Activated CD8-positive, alpha-beta T cell treated with anti-CD3 and anti-CD28 coated beads for 36 hours (primary cell): ENCODE measurements at regions not wholly inside any gene's neighbourhood (a gene's known extent, or its start where the extent isn't known, plus 50 kb on each side); places are given as distances from the start of the nearest gene placed in this dataset.
A peak's percentile ranks its signal among the peaks of the same experiment; 100 is the strongest.
"Not testable (repeated sequence)": the region's sequence is repeated elsewhere in the genome, so short reads cannot be mapped to it uniquely, and the experiment has no call there.

Experiments
- ATAC-seq: fragments of 200-7000 bp; cut with Tn5 transposase; one replicate; pipeline ENCODE4 v1.10.0; 2021; ENCODE audit warnings: mild to moderate bottlenecking, moderate library complexity
- CTCF ChIA-PET: fragments of 350-600 bp; sonication (Branson Sonifier 250); formaldehyde crosslinking; loops from one replicate; lab custom pipeline; 2021; ENCODE audit warnings: antibody characterized with exemption; lab: Charles Lee
- POLR2A ChIA-PET: fragments of 350-600 bp; sonication (Branson Sonifier 250); formaldehyde crosslinking; loops from one replicate; lab custom pipeline; 2021; ENCODE audit warnings: antibody characterized with exemption; lab: Charles Lee
- DNase-seq: peaks from one replicate; pipeline ENCODE4 v3.0.0-alpha.2; 2020
- H3K27ac Mint-ChIP-seq: one replicate; pipeline ENCODE4 v1.8.0; 2021; ENCODE audit warnings: mild to moderate bottlenecking, mixed read lengths
- H3K27me3 Mint-ChIP-seq: one replicate; pipeline ENCODE4 v1.8.0; 2021; ENCODE audit warnings: mixed read lengths
- H3K36me3 Mint-ChIP-seq: one replicate; pipeline ENCODE4 v1.8.0; 2021; ENCODE audit warnings: low read depth, mixed read lengths
- H3K4me1 Mint-ChIP-seq: one replicate; pipeline ENCODE4 v1.8.0; 2021; ENCODE audit warnings: low read depth, mixed read lengths
- H3K4me3 Mint-ChIP-seq: one replicate; pipeline ENCODE4 v1.8.0; 2021; ENCODE audit warnings: mild to moderate bottlenecking, moderate library complexity, mixed read lengths
- H3K9me3 Mint-ChIP-seq: one replicate; pipeline ENCODE4 v1.8.0; 2021; ENCODE audit warnings: mixed read lengths
- CTCF ChIP-seq: fragments of 200-600 bp; IDR thresholded peaks from one replicate; pipeline ENCODE4 v1.8.0; 2022; ENCODE audit warnings: antibody characterized with exemption, mild to moderate bottlenecking
- intact Hi-C: fragments of 100-400 bp; cut with micrococcal nuclease; formaldehyde crosslinking; loops from one replicate; pipeline ENCODE4 v1.10.0; 2022

- POLR2A ChIA-PET, CTCF ChIA-PET, H3K27me3 Mint-ChIP-seq, H3K36me3 Mint-ChIP-seq, ATAC-seq, H3K9me3 Mint-ChIP-seq, intact Hi-C loops, H3K27ac Mint-ChIP-seq, H3K4me1 Mint-ChIP-seq, DNase-seq, H3K4me3 Mint-ChIP-seq: not testable (repeated sequence)
- peak; percentile 36 for TF ChIP-seq CTCF
Observed at GRCh38 chr5:86305050-86305449, 312.7 kb upstream of the COX7C start.

- Mint-ChIP-seq H3K4me3 (no peak overlapping the region), H3K9me3 (no peaks in the 10 kb centered on the region), H3K27me3 (no peaks in the 10 kb centered on the region), H3K27ac (no peak overlapping the region), H3K4me1 (no peaks in the 10 kb centered on the region), H3K36me3 (no peaks in the 10 kb centered on the region)
- intact Hi-C loops = no loop called here
- no peak for TF ChIP-seq CTCF
- POLR2A ChIA-PET = no interaction called here
- ATAC-seq (no peak), DNase-seq (no peak)
- CTCF ChIA-PET = no interaction called here
Observed at GRCh38 chr5:86314951-86315350, 302.8 kb upstream of the COX7C start.

DNA sequence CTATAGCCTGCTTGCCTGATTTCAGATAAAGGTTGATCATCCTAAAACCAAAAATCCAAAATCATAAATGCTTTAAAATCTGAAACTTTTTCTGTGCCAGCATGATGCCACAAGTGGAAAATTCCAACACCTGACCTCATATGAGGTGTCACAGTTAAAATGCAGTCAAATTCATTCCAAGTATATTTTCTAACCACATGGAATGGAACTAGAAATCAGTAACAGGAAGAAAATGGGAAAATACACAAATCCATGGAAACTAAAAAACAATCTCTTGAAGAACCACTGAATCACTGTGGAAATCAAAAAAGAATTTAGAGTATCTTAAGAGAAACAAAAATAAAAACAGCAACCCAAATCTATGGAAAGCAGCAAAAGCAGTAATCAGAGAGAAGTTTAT, 297.5 kb upstream of the COX7C start:
- TF ChIP-seq CTCF = no peak
- ChIA-PET CTCF (no interaction called here), POLR2A (no interaction called here)
- no peak for ATAC-seq
- no peak for DNase-seq
- intact Hi-C loops = no loop called here
- no peak overlapping the region for H3K27ac Mint-ChIP-seq
- no peaks in the 10 kb centered on the region for H3K4me1 Mint-ChIP-seq
- peaks cover 2% of the 10 kb centered on the region for H3K27me3 Mint-ChIP-seq
- no peaks in the 10 kb centered on the region for H3K36me3 Mint-ChIP-seq
- H3K4me3 Mint-ChIP-seq = no peak overlapping the region
- no peaks in the 10 kb centered on the region for H3K9me3 Mint-ChIP-seq

- POLR2A ChIA-PET = no interaction called here
- Mint-ChIP-seq H3K4me3 (no peak overlapping the region), H3K4me1 (no peaks in the 10 kb centered on the region), H3K27ac (no peak overlapping the region), H3K9me3 (no peaks in the 10 kb centered on the region), H3K27me3 (no peaks in the 10 kb centered on the region), H3K36me3 (no peaks in the 10 kb centered on the region)
- intact Hi-C loops = no loop called here
- no peak for DNase-seq
- no peak for TF ChIP-seq CTCF
- CTCF ChIA-PET = interaction anchor here (1.4 kb wide), 1 partner anchor 13 kb away, joined by 3 read pairs; no protein-coding TSS in a partner anchor
- ATAC-seq = no peak
Observed at GRCh38 chr5:86329318-86329717, 288.4 kb upstream of the COX7C start.

DNA sequence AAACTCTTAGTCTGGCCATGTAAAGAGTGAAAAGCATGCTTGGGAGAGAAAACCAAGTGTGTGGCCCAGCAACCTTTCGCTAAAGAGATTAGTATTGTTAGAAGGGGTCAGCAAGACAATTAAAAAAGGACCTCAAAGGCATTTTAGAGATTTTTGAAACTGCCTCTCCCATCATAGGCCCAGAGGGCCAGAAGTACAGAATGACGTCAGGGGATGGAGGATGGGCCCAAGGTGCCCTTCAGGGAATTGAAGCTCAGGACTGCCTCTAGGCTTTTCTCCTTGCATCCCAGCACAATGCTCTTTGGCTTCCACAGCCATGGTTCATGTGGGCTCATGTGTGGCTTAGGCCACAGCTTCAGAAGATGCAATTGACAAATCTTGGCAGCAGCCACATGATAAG, 287.0 kb upstream of the COX7C start:
- Mint-ChIP-seq H3K4me1 (no peaks in the 10 kb centered on the region), H3K36me3 (no peaks in the 10 kb centered on the region), H3K27ac (no peak overlapping the region), H3K4me3 (no peak overlapping the region), H3K27me3 (no peaks in the 10 kb centered on the region), H3K9me3 (no peaks in the 10 kb centered on the region)
- no peak for ATAC-seq
- DNase-seq = no peak
- intact Hi-C loops = no loop called here
- no peak for TF ChIP-seq CTCF
- POLR2A ChIA-PET = no interaction called here
- CTCF ChIA-PET = no interaction called here
